NCI-H524 treated with DMSO at 0.1 percent for 48 hours (cell line): ENCODE measurements at regions not wholly inside any gene's neighbourhood (a gene's known extent, or its start where the extent isn't known, plus 50 kb on each side); places are given as distances from the start of the nearest gene placed in this dataset.
A peak's percentile ranks its signal among the peaks of the same experiment; 100 is the strongest.
"Not testable (repeated sequence)": the region's sequence is repeated elsewhere in the genome, so short reads cannot be mapped to it uniquely, and the experiment has no call there.

Experiments used
- DNase-seq: peaks from one replicate; lab custom pipeline; 2025; lab: John Stamatoyannopoulos, UW

DNA sequence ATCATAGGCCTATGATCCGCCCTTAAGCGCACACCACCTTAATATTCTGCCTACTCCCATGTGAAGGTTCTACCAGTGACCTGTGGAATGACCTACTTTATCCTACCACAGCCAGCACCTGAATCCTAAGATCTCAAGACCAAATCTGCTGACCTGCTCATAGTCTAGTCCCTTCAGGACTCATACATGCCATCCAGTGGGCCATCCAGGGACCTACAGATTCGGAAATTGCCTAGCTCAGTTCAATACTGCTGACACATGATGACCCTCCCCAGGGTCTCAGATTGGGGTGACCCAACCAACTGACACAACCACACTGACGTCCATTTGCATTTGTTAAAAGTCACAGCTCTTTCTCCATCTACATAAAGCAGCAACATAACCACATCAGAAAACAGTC, 443.8 kb upstream of the ST8SIA4 start:
- DNase-seq: no peak

DNA sequence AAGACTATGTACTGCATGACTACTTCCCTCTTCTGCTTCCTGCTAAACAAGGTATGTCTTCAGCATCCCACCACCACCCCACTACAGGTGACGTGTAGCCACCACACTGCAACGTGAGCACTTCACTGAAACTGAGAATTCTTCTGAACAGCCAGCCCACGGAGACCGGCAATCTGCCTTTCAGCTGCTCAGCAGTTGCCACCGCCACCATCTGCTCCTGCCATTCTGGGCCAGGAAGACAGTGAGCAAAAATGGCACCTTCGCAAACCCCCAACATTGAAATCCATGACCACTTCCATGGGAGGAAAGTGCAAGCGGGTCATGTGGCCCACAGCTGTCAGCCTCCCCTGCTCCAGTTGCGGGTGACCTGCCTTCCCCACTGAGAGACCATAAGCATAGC, 443.4 kb upstream of the ST8SIA4 start:
- no peak for DNase-seq

- no peak for DNase-seq
Measured at GRCh38 chr5:101338226-101338625, 435.1 kb upstream of the ST8SIA4 start.

GRCh38 chr5:101327816-101328215, 424.7 kb upstream of the ST8SIA4 start:
- DNase-seq: no peak

GRCh38 chr5:101326766-101327165, 423.7 kb upstream of the ST8SIA4 start:
- no peak for DNase-seq

DNA sequence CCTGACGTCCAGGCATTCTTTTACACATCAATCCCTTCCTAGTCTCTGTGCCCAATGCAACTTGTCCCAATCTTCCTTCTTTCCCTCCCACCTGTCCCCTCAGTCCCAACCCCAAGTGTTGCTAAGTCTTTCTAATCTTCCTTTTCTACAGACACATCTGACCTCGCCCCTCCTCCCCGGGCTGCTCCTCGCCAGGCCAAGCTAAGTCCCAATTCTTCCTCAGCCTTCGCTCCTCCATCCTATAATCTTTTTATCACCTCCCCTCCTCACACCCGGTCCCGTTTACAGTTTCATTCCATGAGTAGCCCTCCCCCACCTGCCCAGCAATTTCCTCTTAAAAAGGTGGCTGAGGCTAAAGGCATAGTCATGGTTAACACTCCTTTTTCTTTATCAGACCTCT, 413.3 kb upstream of the ST8SIA4 start:
- not testable (repeated sequence) for DNase-seq

- peak; percentile 59 for DNase-seq
Measured at GRCh38 chr5:101306391-101307137, 403.5 kb upstream of the ST8SIA4 start.

DNA sequence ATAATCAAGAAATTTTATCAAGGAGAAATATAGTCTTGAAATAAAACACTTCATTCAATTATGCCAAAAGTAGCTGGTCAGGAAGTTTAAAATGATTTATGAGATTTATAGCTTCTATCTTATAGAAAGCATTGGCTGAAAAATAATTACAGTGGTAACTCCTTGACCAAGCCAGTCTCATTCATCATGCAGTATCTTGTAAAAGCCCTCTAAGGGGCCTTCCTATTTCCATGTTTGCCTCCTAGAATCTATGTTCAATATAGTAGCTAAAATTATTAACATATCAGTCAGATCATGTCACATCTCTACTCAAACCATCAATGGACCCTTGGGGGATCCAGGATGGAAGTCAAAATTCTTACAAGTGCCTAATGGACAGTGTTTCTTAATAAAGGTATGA, 393.4 kb upstream of the ST8SIA4 start:
- no peak for DNase-seq

GRCh38 chr5:101292199-101292598, 389.1 kb upstream of the ST8SIA4 start:
- no peak for DNase-seq

DNA sequence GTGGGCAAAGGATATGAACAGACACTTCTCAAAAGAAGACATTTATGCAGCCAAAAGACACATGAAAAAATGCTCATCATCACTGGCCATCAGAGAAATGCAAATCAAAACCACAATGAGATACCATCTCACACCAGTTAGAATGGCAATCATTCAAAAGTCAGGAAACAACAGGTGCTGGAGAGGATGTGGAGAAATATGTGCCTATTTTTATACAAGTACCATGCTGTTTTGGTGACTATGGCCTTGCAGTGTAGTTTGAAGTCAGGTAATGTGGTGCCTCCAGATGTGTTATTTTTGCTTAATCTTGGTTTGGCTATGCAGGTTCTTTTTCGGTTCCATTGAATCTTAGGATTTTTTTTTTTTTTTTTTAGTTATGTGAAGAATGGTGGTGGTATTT, 387.7 kb upstream of the ST8SIA4 start:
- DNase-seq: not testable (repeated sequence)

DNA sequence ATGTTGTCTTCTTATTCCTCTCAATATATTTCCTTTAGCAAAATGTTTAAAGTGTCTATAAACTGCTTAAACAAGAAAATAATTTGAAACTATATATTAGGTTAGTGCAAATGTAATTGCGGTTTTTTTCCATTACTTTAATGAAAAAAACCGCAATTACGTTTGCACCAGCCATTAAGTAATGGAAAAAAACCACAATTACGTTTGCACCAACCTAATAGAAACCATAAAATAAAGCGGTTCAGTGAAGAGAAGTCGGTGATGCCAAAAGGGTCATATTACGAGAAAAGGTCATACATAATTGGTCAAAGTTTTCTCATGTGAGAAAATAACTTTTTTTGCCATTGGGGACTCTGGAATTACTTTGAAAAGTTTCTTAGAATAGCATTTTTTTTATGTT, 385.6 kb upstream of the ST8SIA4 start:
- DNase-seq: no peak

- DNase-seq: no peak
Measured at GRCh38 chr5:101284736-101285375, 381.8 kb upstream of the ST8SIA4 start.

- not testable (repeated sequence) for DNase-seq
Measured at GRCh38 chr5:101283938-101284337, 380.9 kb upstream of the ST8SIA4 start.

- no peak for DNase-seq
Measured at GRCh38 chr5:101278917-101279316, 375.8 kb upstream of the ST8SIA4 start.

DNA sequence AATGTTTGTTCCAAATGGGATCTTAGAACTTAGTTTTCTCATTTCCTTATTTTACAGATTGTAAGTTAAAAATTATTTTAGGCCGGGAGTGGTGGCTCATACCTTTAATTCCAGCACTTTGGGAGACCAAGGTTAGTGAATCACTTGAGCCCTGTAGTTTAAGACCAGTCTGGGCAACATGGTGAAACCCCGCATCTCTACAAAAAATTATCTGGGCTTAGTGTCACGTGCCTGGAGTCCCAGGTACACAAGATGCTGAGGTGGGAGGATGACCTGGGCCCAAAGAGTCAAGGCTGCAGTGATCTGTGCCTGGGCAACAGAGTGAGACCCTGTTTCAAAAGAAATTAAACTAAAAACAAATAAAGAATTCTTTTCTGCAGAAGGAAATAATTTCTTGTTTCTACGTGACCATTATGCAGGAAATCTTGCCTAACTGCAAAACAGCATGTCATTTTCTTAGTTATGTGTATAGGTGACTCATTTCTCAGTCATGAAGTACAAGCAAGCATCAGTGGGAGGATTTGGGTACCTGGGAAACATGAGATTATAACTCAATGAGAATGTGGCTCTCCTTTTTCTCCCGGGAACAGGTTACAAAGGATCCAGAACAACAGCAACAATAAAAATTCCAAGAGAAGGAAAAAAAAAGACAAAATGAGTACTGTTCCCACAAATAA, 375.1 kb upstream of the ST8SIA4 start:
- no peak for DNase-seq

DNA sequence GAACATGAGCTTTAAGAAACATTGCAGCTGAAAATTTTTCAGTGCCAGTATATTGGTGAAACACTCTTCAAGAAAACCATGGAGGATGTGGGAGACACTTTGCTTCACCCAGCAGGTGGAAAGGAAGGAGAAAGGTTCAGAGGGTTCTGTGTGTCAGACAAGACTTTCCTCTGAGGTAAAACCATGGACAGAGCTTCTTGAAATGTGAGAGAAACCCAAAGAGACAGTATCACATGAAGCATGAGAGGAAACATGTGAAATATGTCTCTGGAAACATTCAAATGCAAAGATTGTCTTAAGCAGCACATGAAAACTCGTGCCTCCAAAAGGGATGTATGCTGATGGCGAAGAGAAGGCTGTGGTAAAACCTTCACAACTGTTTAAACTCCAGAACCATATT, 368.9 kb upstream of the ST8SIA4 start:
- DNase-seq: no peak

DNA sequence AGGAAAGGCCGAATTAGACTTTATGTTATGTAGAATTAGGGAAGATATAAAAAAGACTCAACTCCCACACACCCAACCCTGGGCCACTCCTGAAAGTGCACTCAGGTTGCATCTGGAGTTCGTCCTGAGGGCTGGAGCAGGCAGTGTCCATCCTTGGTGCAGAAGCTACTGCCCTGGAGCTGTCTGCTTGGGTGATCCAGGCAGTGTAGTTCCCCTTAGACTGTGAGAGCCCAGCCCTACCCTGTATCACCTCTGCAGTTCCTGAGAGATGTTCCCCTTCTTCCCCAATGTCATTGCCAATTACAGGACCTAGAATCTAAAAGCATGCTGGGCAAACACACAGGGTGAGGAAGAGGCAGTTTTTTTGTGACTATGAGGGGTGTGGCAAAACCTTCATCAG, 368.3 kb upstream of the ST8SIA4 start:
- no peak for DNase-seq

- DNase-seq: no peak
Measured at GRCh38 chr5:101260857-101261256, 357.8 kb upstream of the ST8SIA4 start.

DNA sequence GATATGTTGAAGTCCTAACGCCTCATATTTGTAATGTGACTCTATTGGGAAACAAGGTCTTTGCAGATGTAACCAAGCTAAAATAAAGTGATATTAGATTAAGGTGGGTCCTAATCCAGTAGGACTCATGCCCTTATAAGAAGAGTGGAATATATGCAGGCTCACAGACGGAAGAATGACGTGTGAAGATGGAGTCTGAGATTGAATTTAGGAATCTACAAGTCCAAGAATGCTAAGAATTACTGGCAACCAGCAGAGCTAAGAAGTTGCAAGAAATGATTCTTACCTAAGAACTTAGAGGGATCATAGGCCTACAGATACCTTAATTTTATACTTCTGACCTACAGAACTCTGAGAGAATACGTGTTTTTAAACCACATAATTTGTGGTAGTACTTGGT, 350.0 kb upstream of the ST8SIA4 start:
- DNase-seq: no peak

- no peak for DNase-seq
Measured at GRCh38 chr5:101244621-101245020, 341.5 kb upstream of the ST8SIA4 start.

- DNase-seq: no peak
Measured at GRCh38 chr5:101212942-101213514, 309.9 kb upstream of the ST8SIA4 start.

DNA sequence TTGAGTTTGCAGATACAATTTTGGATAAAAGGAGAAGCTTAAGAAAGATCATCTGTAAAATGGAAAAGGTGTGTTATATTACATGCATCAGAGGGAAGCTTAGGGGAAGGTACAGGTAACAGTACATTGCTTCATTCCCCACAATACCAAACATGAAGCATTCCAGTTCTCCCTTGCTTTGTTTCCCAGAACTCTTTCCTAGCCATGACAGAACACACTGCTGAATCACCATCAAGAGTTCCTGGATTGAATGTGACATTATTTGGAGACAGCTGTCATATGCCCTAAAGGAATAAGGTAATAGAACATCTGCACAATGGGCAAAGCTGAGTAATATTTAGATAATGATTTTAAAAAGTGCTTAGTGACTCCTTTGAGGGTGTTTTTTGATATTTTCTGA, 303.5 kb upstream of the ST8SIA4 start:
- no peak for DNase-seq

DNA sequence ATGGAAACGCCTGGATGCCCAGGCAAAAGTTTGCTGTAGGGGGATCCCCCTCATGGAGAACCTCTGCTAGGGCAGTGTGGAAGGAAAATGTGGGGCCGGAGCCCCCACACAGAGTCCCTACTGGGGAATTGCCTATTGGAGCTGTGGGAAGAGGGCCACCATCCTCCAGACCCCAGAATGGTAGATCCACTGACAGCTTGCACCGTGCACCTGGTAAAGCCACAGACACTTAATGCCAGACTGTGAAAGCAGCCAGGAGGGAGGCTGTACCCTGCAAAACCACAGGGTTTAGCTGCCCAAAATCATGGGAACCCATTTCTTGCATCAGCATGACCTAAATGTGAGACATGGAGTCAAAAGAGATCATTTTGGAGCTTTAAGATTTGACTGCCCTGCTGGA, 302.0 kb upstream of the ST8SIA4 start:
- not testable (repeated sequence) for DNase-seq
